Neural progenitor cell (in vitro differentiated cells): ENCODE measurements at regions not wholly inside any gene's neighbourhood (a gene's known extent, or its start where the extent isn't known, plus 50 kb on each side); places are given as distances from the start of the nearest gene placed in this dataset.

Experiments
- DNase-seq: peaks from one replicate; pipeline ENCODE4 v3.0.0-alpha.2; 2016; ENCODE audit warnings: low spot score
- H2AFZ ChIP-seq: fragments of 200-600 bp; sonication (generic); replicated peaks from 2 replicates; pipeline ENCODE4 v1.6.1; 2016; ENCODE audit warnings: antibody characterized with exemption
- H3F3A ChIP-seq: fragments of 200-600 bp; sonication (generic); 2 replicates; pipeline ENCODE4 v1.6.1; 2016; ENCODE audit warnings: antibody characterized with exemption, low read depth
- H3K27ac ChIP-seq: fragments of 200-600 bp; sonication (generic); 2 replicates; pipeline ENCODE4 v1.5.1; 2016; ENCODE audit warnings: mild to moderate bottlenecking
- H3K27me3 ChIP-seq: fragments of 200-600 bp; sonication (generic); 2 replicates; pipeline ENCODE4 v1.6.1; 2016; ENCODE audit warnings: mild to moderate bottlenecking, moderate library complexity
- H3K36me3 ChIP-seq: fragments of 200-600 bp; sonication (generic); 2 replicates; pipeline ENCODE4 v1.5.1; 2016
- H3K4me1 ChIP-seq: fragments of 200-600 bp; sonication (generic); 2 replicates; pipeline ENCODE4 v1.6.1; 2016; ENCODE audit warnings: mixed run types
- H3K4me2 ChIP-seq: fragments of 200-600 bp; sonication (generic); 2 replicates; pipeline ENCODE4 v1.6.1; 2016
- H3K4me3 ChIP-seq: fragments of 200-600 bp; sonication (generic); 2 replicates; pipeline ENCODE4 v1.5.1; 2016
- H3K79me2 ChIP-seq: fragments of 200-600 bp; sonication (generic); 2 replicates; pipeline ENCODE4 v1.6.1; 2016; ENCODE audit warnings: low read depth
- H3K9ac ChIP-seq: fragments of 200-600 bp; sonication (generic); 2 replicates; pipeline ENCODE4 v1.6.1; 2016
- H3K9me3 ChIP-seq: fragments of 200-600 bp; sonication (generic); 2 replicates; pipeline ENCODE4 v1.5.1; 2016; ENCODE audit warnings: low read depth
- H4K20me1 ChIP-seq: fragments of 200-600 bp; sonication (generic); 2 replicates; pipeline ENCODE4 v1.6.1; 2016; ENCODE audit warnings: low read depth
- H3K27ac Mint-ChIP-seq: 3 replicates; pipeline ENCODE4 v1.8.0; 2021; ENCODE audit warnings: mixed read lengths
- H3K27me3 Mint-ChIP-seq: 2 replicates; pipeline ENCODE4 v1.8.0; 2022; ENCODE audit warnings: low read depth, mild to moderate bottlenecking, inconsistent platforms, moderate library complexity, mixed read lengths; ENCODE audit not compliant: insufficient read depth
- H3K36me3 Mint-ChIP-seq: 3 replicates; pipeline ENCODE4 v1.8.0; 2021; ENCODE audit warnings: mixed read lengths
- H3K4me1 Mint-ChIP-seq: 3 replicates; pipeline ENCODE4 v1.8.0; 2021; ENCODE audit warnings: mixed read lengths
- H3K4me3 Mint-ChIP-seq: 3 replicates; pipeline ENCODE4 v1.8.0; 2021; ENCODE audit warnings: mild to moderate bottlenecking, moderate library complexity, mixed read lengths
- H3K9me3 Mint-ChIP-seq: 3 replicates; pipeline ENCODE4 v1.8.0; 2020; ENCODE audit warnings: mixed read lengths
- CTCF ChIP-seq: fragments of 200-600 bp; sonication (generic); IDR thresholded peaks from 2 replicates; pipeline ENCODE4 v1.5.1; 2017; ENCODE audit warnings: antibody characterized with exemption, mild to moderate bottlenecking
- EZH2 ChIP-seq: fragments of 200-600 bp; sonication (generic); IDR thresholded peaks from 2 replicates; pipeline ENCODE4 v1.6.1; 2017; ENCODE audit warnings: antibody characterized with exemption, mild to moderate bottlenecking, moderate library complexity
- EZH2phosphoT487 ChIP-seq: fragments of 200-600 bp; sonication (generic); IDR thresholded peaks from 2 replicates; pipeline ENCODE4 v1.6.1; 2017; ENCODE audit warnings: antibody characterized with exemption

- H3K4me1 ChIP-seq = peaks cover 44% of the 10 kb centered on the region
- no peak overlapping the region for H3K4me2 ChIP-seq
- H3K36me3 ChIP-seq = no peaks in the 10 kb centered on the region
- no peaks in the 10 kb centered on the region for H3K9me3 ChIP-seq
- DNase-seq = no peak
- peaks cover 15% of the 10 kb centered on the region for H3K9me3 Mint-ChIP-seq
- H3K4me3 Mint-ChIP-seq = no peak overlapping the region
- H3K27me3 ChIP-seq = no peaks in the 10 kb centered on the region
- no peak overlapping the region for H3K4me3 ChIP-seq
- peaks cover 96% of the 10 kb centered on the region for H3K79me2 ChIP-seq
- H3K9ac ChIP-seq = no peak overlapping the region
- no peaks in the 10 kb centered on the region for H3K4me1 Mint-ChIP-seq
- TF ChIP-seq CTCF (no peak), EZH2 (no peak), EZH2phosphoT487 (no peak)
- peaks cover 13% of the 10 kb centered on the region for H4K20me1 ChIP-seq
- H3K27me3 Mint-ChIP-seq = peaks cover 2% of the 10 kb centered on the region
- H3K36me3 Mint-ChIP-seq = peaks cover 19% of the 10 kb centered on the region
- H3F3A ChIP-seq = peaks cover 31% of the 10 kb centered on the region
- H3K27ac ChIP-seq = no peak overlapping the region
- no peak overlapping the region for H2AFZ ChIP-seq
- no peak overlapping the region for H3K27ac Mint-ChIP-seq
Measured at GRCh38 chr6:138567052-138567451, 67.8 kb upstream of the NHSL1 start.

GRCh38 chr6:138568997-138569396, 69.7 kb upstream of the NHSL1 start:
- Mint-ChIP-seq H3K27me3 (no peaks in the 10 kb centered on the region), H3K4me3 (no peak overlapping the region), H3K27ac (no peak overlapping the region), H3K36me3 (peaks cover 9% of the 10 kb centered on the region), H3K4me1 (peaks cover 14% of the 10 kb centered on the region), H3K9me3 (peaks cover 9% of the 10 kb centered on the region)
- Histone ChIP-seq H3F3A (peaks cover 42% of the 10 kb centered on the region), H3K9ac (no peak overlapping the region), H3K27me3 (no peaks in the 10 kb centered on the region), H2AFZ (no peak overlapping the region), H3K79me2 (peaks cover 78% of the 10 kb centered on the region), H3K4me2 (peak overlapping the region; percentile 92), H3K4me1 (peaks cover 53% of the 10 kb centered on the region), H3K4me3 (no peak overlapping the region), H3K9me3 (no peaks in the 10 kb centered on the region), H4K20me1 (peaks cover 10% of the 10 kb centered on the region), H3K36me3 (no peaks in the 10 kb centered on the region), H3K27ac (no peak overlapping the region)
- TF ChIP-seq EZH2 (no peak), EZH2phosphoT487 (no peak), CTCF (no peak)
- DNase-seq = no peak

- DNase-seq = no peak
- Histone ChIP-seq H3K36me3 (no peaks in the 10 kb centered on the region), H3K9ac (no peak overlapping the region), H3K27me3 (no peaks in the 10 kb centered on the region), H3K4me3 (peak overlapping the region; percentile 69), H3K27ac (no peak overlapping the region), H3K4me1 (peaks cover 53% of the 10 kb centered on the region), H3K9me3 (no peaks in the 10 kb centered on the region), H4K20me1 (peaks cover 10% of the 10 kb centered on the region), H2AFZ (no peak overlapping the region), H3K79me2 (peaks cover 73% of the 10 kb centered on the region), H3K4me2 (peak overlapping the region; percentile 92), H3F3A (peaks cover 42% of the 10 kb centered on the region)
- peaks cover 5% of the 10 kb centered on the region for H3K36me3 Mint-ChIP-seq
- H3K4me3 Mint-ChIP-seq = no peak overlapping the region
- no peak overlapping the region for H3K27ac Mint-ChIP-seq
- TF ChIP-seq EZH2phosphoT487 = no peak
- no peak for TF ChIP-seq EZH2
- no peak for TF ChIP-seq CTCF
- peaks cover 5% of the 10 kb centered on the region for H3K9me3 Mint-ChIP-seq
- peaks cover 19% of the 10 kb centered on the region for H3K4me1 Mint-ChIP-seq
- no peaks in the 10 kb centered on the region for H3K27me3 Mint-ChIP-seq
Measured at GRCh38 chr6:138569554-138569953, 70.3 kb upstream of the NHSL1 start.
